DMS114 treated with DMSO at 0.1 percent for 48 hours (cell line): ENCODE measurements at regions not wholly inside any gene's neighbourhood (a gene's known extent, or its start where the extent isn't known, plus 50 kb on each side); places are given as distances from the start of the nearest gene placed in this dataset.

ENCODE experiments used
- DNase-seq: peaks from one replicate; lab custom pipeline; 2025; ENCODE audit not compliant: unreplicated experiment; lab: John Stamatoyannopoulos, UW

- DNase-seq: no peak
Measured at GRCh38 chr3:116842254-116842957, 132.8 kb downstream of the TUSC7 start.

- no peak for DNase-seq
Measured at GRCh38 chr3:116848248-116848829, 138.8 kb downstream of the TUSC7 start.

- DNase-seq: no peak
Measured at GRCh38 chr3:116849261-116849688, 139.7 kb downstream of the TUSC7 start.

GRCh38 chr3:116852803-116853202 lies 143.2 kb downstream of the TUSC7 start:
- no peak for DNase-seq

- DNase-seq: no peak
Measured at GRCh38 chr3:116863270-116863770, 153.7 kb downstream of the TUSC7 start.

- no peak for DNase-seq
Measured at GRCh38 chr3:116863822-116864589, 154.4 kb downstream of the TUSC7 start.

GRCh38 chr3:116864590-116864927 lies 155.0 kb downstream of the TUSC7 start:
- no peak for DNase-seq

GRCh38 chr3:116870379-116870778 lies 160.8 kb downstream of the TUSC7 start:
- DNase-seq: no peak

- DNase-seq: no peak
Measured at GRCh38 chr3:116871905-116872304, 162.3 kb downstream of the TUSC7 start.

- no peak for DNase-seq
Measured at GRCh38 chr3:116872688-116873087, 163.1 kb downstream of the TUSC7 start.

- DNase-seq: no peak
Measured at GRCh38 chr3:116873142-116873541, 163.6 kb downstream of the TUSC7 start.

- DNase-seq: no peak
Measured at GRCh38 chr3:116877968-116878367, 168.4 kb downstream of the TUSC7 start.

- DNase-seq: no peak
Measured at GRCh38 chr3:116886202-116886893, 176.8 kb downstream of the TUSC7 start.

GRCh38 chr3:116896116-116896515 lies 186.5 kb downstream of the TUSC7 start:
- no peak for DNase-seq

GRCh38 chr3:116897382-116897781 lies 187.8 kb downstream of the TUSC7 start:
- DNase-seq: no peak

GRCh38 chr3:116899253-116899652 lies 189.7 kb downstream of the TUSC7 start:
- no peak for DNase-seq

- DNase-seq: no peak
Measured at GRCh38 chr3:116905334-116905733, 195.8 kb downstream of the TUSC7 start.

GRCh38 chr3:116905794-116906193 lies 196.2 kb downstream of the TUSC7 start:
- no peak for DNase-seq

GRCh38 chr3:116912116-116912515 lies 202.5 kb downstream of the TUSC7 start:
- DNase-seq: no peak

GRCh38 chr3:116914004-116914403 lies 204.4 kb downstream of the TUSC7 start:
- no peak for DNase-seq

- DNase-seq: no peak
Measured at GRCh38 chr3:116916836-116917235, 207.3 kb downstream of the TUSC7 start.
